ENCODE measurements at regions not wholly inside any gene's neighbourhood (a gene's known extent, or its start where the extent isn't known, plus 50 kb on each side); places are given as distances from the start of the nearest gene placed in this dataset.

- no peaks in the 10 kb centered on the region for H3K36me3 ChIP-seq (replicated peaks in 1 of 2; ENCODE audit: control extremely low read depth in 1 of 2, control insufficient read depth in 1 of 2, extremely low read depth in 1 of 2, insufficient read depth in 2 of 2, low read length in 1 of 2)
- no peak overlapping the region for H3K27ac Mint-ChIP-seq
- WGBS (ENCODE audit: insufficient coverage): 57% methylated on average over 1 of the region's 3 CpGs
- no peaks in the 10 kb centered on the region for H3K27me3 Mint-ChIP-seq
- no peak overlapping the region for H3K27ac ChIP-seq (ENCODE audit: low read length in 2 of 2)
- no peaks in the 10 kb centered on the region for H3K9me3 ChIP-seq (ENCODE audit: control extremely low read depth in 1 of 3, control insufficient read depth in 2 of 3, insufficient read depth in 1 of 3, low read length in 2 of 3)
- no peak overlapping the region for H2AFZ ChIP-seq (ENCODE audit: insufficient read depth, low read depth, low read length, poor library complexity, severe bottlenecking)
- CTCF ChIA-PET: no interaction called here
- H3K9me3 Mint-ChIP-seq (ENCODE audit: insufficient read depth): peaks cover 1% of the 10 kb centered on the region
- no peak overlapping the region for H3K4me2 ChIP-seq (replicated peaks; ENCODE audit: low read depth, low read length, poor library complexity, severe bottlenecking)
- DNase-seq (no peak), ATAC-seq (ENCODE audit: low read depth) (no peak)
- no peaks in the 10 kb centered on the region for H3K4me1 ChIP-seq (ENCODE audit: control insufficient read depth in 2 of 2, insufficient read depth in 2 of 2, low read length in 2 of 2)
- no peaks in the 10 kb centered on the region for H3K79me2 ChIP-seq (ENCODE audit: control insufficient read depth, insufficient read depth, low read length)
- no peak overlapping the region for H3K4me3 ChIP-seq (ENCODE audit: control extremely low read depth in 1 of 5, extremely low read depth in 1 of 5, insufficient read depth in 1 of 5, low read depth in 2 of 5, low read length in 4 of 5)
- TF ChIP-seq CTCF (IDR thresholded peaks at IDR 0.05) (no peak), EZH2 (IDR thresholded peaks at IDR 0.05; ENCODE audit: borderline replicate concordance, insufficient read depth, low read depth, low read length, poor library complexity, severe bottlenecking) (no peak)
- no peak overlapping the region for H3K9ac ChIP-seq (ENCODE audit: low read length)
- POLR2A ChIA-PET: no interaction called here
- intact Hi-C loops (cut with micrococcal nuclease): no loop called here
- no peaks in the 10 kb centered on the region for H4K20me1 ChIP-seq (ENCODE audit: control insufficient read depth, insufficient read depth, low read length, poor library complexity, severe bottlenecking)
- H3K4me3 Mint-ChIP-seq: no peak overlapping the region
- H3K27me3 ChIP-seq (replicated peaks in 1 of 4; ENCODE audit: control extremely low read depth in 1 of 4, control insufficient read depth in 3 of 4, insufficient read depth in 4 of 4, low read length in 3 of 4): no peaks in the 10 kb centered on the region
- H3K4me1 Mint-ChIP-seq: no peaks in the 10 kb centered on the region
These were observed 105.1 kb upstream of the NAV3 start for GRCh38 chr12:77725611-77726010.

GRCh38 chr12:77724367-77724957 lies 106.2 kb upstream of the NAV3 start:
- Histone ChIP-seq H3K27ac (ENCODE audit: low read length in 2 of 2) (no peak overlapping the region), H3K4me1 (ENCODE audit: control insufficient read depth in 2 of 2, insufficient read depth in 2 of 2, low read length in 2 of 2) (no peaks in the 10 kb centered on the region), H3K4me2 (replicated peaks; ENCODE audit: low read depth, low read length, poor library complexity, severe bottlenecking) (no peak overlapping the region), H2AFZ (ENCODE audit: insufficient read depth, low read depth, low read length, poor library complexity, severe bottlenecking) (no peak overlapping the region), H3K27me3 (replicated peaks in 1 of 4; ENCODE audit: control extremely low read depth in 1 of 4, control insufficient read depth in 3 of 4, insufficient read depth in 4 of 4, low read length in 3 of 4) (no peaks in the 10 kb centered on the region), H4K20me1 (ENCODE audit: control insufficient read depth, insufficient read depth, low read length, poor library complexity, severe bottlenecking) (no peaks in the 10 kb centered on the region), H3K36me3 (replicated peaks in 1 of 2; ENCODE audit: control extremely low read depth in 1 of 2, control insufficient read depth in 1 of 2, extremely low read depth in 1 of 2, insufficient read depth in 2 of 2, low read length in 1 of 2) (no peaks in the 10 kb centered on the region), H3K9ac (ENCODE audit: low read length) (no peak overlapping the region), H3K79me2 (ENCODE audit: control insufficient read depth, insufficient read depth, low read length) (no peaks in the 10 kb centered on the region), H3K4me3 (ENCODE audit: control extremely low read depth in 1 of 5, extremely low read depth in 1 of 5, insufficient read depth in 1 of 5, low read depth in 2 of 5, low read length in 4 of 5) (no peak overlapping the region), H3K9me3 (ENCODE audit: control extremely low read depth in 1 of 3, control insufficient read depth in 2 of 3, insufficient read depth in 1 of 3, low read length in 2 of 3) (no peaks in the 10 kb centered on the region)
- Mint-ChIP-seq H3K4me1 (no peaks in the 10 kb centered on the region), H3K9me3 (ENCODE audit: insufficient read depth) (peaks cover 1% of the 10 kb centered on the region), H3K27me3 (no peaks in the 10 kb centered on the region), H3K4me3 (no peak overlapping the region), H3K27ac (no peak overlapping the region)
- POLR2A ChIA-PET: no interaction called here
- WGBS (ENCODE audit: insufficient coverage): no CpG with 5 or more reads among the region's 1 CpG
- intact Hi-C loops (cut with micrococcal nuclease): no loop called here
- DNase-seq (no peak), ATAC-seq (ENCODE audit: low read depth) (no peak)
- CTCF ChIA-PET: no interaction called here
- no peak for TF ChIP-seq EZH2 (IDR thresholded peaks at IDR 0.05; ENCODE audit: borderline replicate concordance, insufficient read depth, low read depth, low read length, poor library complexity, severe bottlenecking)
